Heart left ventricle (tissue), 16 donors: ENCODE measurements at regions not wholly inside any gene's neighbourhood (a gene's known extent, or its start where the extent isn't known, plus 50 kb on each side); places are given as distances from the start of the nearest gene placed in this dataset.

Experiments used
- ATAC-seq, 4 donors: fragments of 200-7000 bp; cut with Tn5 transposase; one replicate each; pipeline ENCODE4 v1.9.1; 2020 to 2022; ENCODE audit warnings: moderate library complexity in 4 of 4, mild to moderate bottlenecking in 3 of 4, moderate number of reproducible peaks in 1 of 4
- DNase-seq, 5 donors: peaks; one replicate each; pipeline ENCODE4 v3.0.0-alpha.2; 2020
- H3K27ac ChIP-seq, 12 donors: fragments of 200-600 bp; sonication (generic) in 4 of 12; one replicate each; pipeline versions ENCODE4 v1.5.0 to v1.8.0; 2016 to 2022; ENCODE audit warnings: mild to moderate bottlenecking in 2 of 12
- H3K27me3 ChIP-seq, 9 donors: fragments of 200-600 bp; sonication (generic) in 2 of 9; one replicate each; pipeline versions ENCODE4 v1.5.1 to v1.8.0; 2016 to 2022; ENCODE audit warnings: mild to moderate bottlenecking in 3 of 9
- H3K36me3 ChIP-seq, 9 donors: fragments of 200-600 bp; sonication (generic) in 2 of 9; one replicate each; pipeline versions ENCODE4 v1.5.0 to v1.8.0; 2018 to 2022; ENCODE audit warnings: mild to moderate bottlenecking in 2 of 9
- H3K4me1 ChIP-seq, 12 donors: fragments of 200-600 bp; sonication (generic) in 4 of 12; one replicate each; pipeline versions ENCODE4 v1.5.0 to v1.8.0; 2016 to 2022; ENCODE audit warnings: mild to moderate bottlenecking in 3 of 12
- H3K4me3 ChIP-seq, 12 donors: fragments of 200-600 bp; sonication (generic) in 4 of 12; one replicate each; pipeline versions ENCODE4 v1.5.0 to v1.8.0; 2017 to 2022; ENCODE audit warnings: mild to moderate bottlenecking in 9 of 12, moderate library complexity in 4 of 12
- H3K9me3 ChIP-seq, 12 donors: fragments of 200-600 bp; sonication (generic) in 4 of 12; one replicate each; pipeline versions ENCODE4 v1.5.0 to v1.8.0; 2016 to 2022; ENCODE audit warnings: mild to moderate bottlenecking in 1 of 12
- POLR2A ChIP-seq, 2 donors: fragments of 450-650 bp; IDR thresholded peaks; one replicate each; pipeline ENCODE4 v1.6.1; 2017; ENCODE audit warnings: antibody characterized with exemption in 2 of 2, mild to moderate bottlenecking in 2 of 2, moderate library complexity in 2 of 2
- WGBS, 4 donors: extraction: QIAGEN DNeasy Blood & Tissue Kit in 2 of 4; methylation state at CpG; one replicate each; pipeline versions ENCODE4 v1.1.5 to v1.1.7; 2013 to 2018; 5-methylcytosine and 5-hydroxymethylcytosine counted together
- intact Hi-C, 10 donors: fragments of 100-400 bp; cut with DNase I; formaldehyde crosslinking; loops; one replicate each; pipeline versions ENCODE4 v1.11.1 to v1.14.2; 2022
- TF ChIP-seq, protein P1 (sequence below), 12 donors: fragments of 200-600 bp; sonication (generic) in 4 of 12; IDR thresholded peaks; one replicate each; pipeline versions ENCODE4 v1.5.0 to v1.8.0; 2018 to 2022; ENCODE audit warnings: antibody characterized with exemption in 12 of 12, mild to moderate bottlenecking in 5 of 12
- donor health status: ischemic (EF 13 %, LVEDD 7.1; RV severe dilation, severe dysfunction).
- donor health status: healthy with polysubstance abuse.
- donor health status: DM: no; HTN: yes; CAD: no.
- donor health status: DM: no; HTN: no; CAD: no.
- donor health status: ischemic (EF 25% LVEDD 6.9; RV normal size, moderate dysfunction).
- donor health status: ischemic (EF 25% LVEDD 5.7; RV mildly dilated, moderate dysfunction).
- donor health status: healthy.
- donor health status: DM: yes; HTN: yes; CAD: no.
- donor health status: ischemic (EF 35%, LVEDD 5.7; RV mildly dilated, moderate dysfunction).
- donor health status: nonischemic (EF 11% LVEDD 7.7; RV severe dilation, severe dysfunction).
- donor health status: DM: yes; HTN: yes; CAD: no.
- donor health status: PGD.
- donor health status: ischemic (EF 29% LVEDD 5.4; RV normal size, mild dysfunction).
- donor health status: nonischemic (EF 23%, LVEDD 6.1; RV moderate dilation, normal function).

DNA sequence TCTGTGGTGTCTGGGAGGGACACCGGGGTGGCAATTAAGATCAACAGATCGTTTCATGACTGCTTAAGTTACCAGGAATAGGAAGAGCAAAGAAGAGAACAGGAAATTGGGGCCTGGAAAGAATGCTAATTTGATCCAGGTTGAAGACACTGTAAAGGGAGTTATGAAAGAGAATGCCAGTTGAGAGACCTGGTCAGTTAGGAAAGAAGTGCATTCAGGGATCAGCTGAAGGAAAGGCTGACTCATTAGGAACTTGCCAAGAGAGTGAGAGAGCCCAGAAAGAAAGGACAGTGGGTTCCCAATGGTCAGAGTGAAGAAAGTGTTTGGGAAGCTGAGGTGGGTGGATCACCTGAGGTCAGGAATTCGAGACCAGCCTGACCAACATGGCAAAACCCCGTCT, 119.6 kb downstream of the UBE2U start:
- no peak for ATAC-seq
- Histone ChIP-seq H3K9me3 (no peaks in the 10 kb centered on the region), H3K4me3 (no peak overlapping the region), H3K36me3 (no peaks in the 10 kb centered on the region), H3K4me1 (peaks cover 0 to 7% (median 0%) of the 10 kb centered on the region in 12 donors), H3K27me3 (no peaks in the 10 kb centered on the region), H3K27ac (no peak overlapping the region)
- no peak for DNase-seq
- 78 to 88% (median 86%) methylated on average over 4 of the region's 4 CpGs for WGBS, 4 donors
- TF ChIP-seq, protein P1, sequence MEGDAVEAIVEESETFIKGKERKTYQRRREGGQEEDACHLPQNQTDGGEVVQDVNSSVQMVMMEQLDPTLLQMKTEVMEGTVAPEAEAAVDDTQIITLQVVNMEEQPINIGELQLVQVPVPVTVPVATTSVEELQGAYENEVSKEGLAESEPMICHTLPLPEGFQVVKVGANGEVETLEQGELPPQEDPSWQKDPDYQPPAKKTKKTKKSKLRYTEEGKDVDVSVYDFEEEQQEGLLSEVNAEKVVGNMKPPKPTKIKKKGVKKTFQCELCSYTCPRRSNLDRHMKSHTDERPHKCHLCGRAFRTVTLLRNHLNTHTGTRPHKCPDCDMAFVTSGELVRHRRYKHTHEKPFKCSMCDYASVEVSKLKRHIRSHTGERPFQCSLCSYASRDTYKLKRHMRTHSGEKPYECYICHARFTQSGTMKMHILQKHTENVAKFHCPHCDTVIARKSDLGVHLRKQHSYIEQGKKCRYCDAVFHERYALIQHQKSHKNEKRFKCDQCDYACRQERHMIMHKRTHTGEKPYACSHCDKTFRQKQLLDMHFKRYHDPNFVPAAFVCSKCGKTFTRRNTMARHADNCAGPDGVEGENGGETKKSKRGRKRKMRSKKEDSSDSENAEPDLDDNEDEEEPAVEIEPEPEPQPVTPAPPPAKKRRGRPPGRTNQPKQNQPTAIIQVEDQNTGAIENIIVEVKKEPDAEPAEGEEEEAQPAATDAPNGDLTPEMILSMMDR (IDR thresholded peaks at IDR 0.05): no peak
- no peak for TF ChIP-seq POLR2A (IDR thresholded peaks at IDR 0.05)
- intact Hi-C loops: no loop called here

GRCh38 chr1:64323882-64324281, 120.5 kb downstream of the UBE2U start:
- DNase-seq: no peak
- Histone ChIP-seq H3K36me3 (no peaks in the 10 kb centered on the region), H3K9me3 (no peaks in the 10 kb centered on the region), H3K4me1 (peaks cover 0 to 7% (median 0%) of the 10 kb centered on the region in 12 donors), H3K27me3 (no peaks in the 10 kb centered on the region), H3K4me3 (no peak overlapping the region), H3K27ac (no peak overlapping the region)
- no peak for ATAC-seq
- WGBS, 4 donors: 76 to 89% (median 85%) methylated on average over 4 of the region's 4 CpGs
- intact Hi-C loops: loop anchor here in 1 of 10 donors (2.0 kb wide), 1 partner anchor 33 kb away; no protein-coding TSS in a partner anchor
- TF ChIP-seq, protein P1 (IDR thresholded peaks at IDR 0.05): no peak
- no peak for TF ChIP-seq POLR2A (IDR thresholded peaks at IDR 0.05)

GRCh38 chr1:64325856-64326255, 122.4 kb downstream of the UBE2U start:
- intact Hi-C loops: loop anchor here in 1 of 10 donors (2.0 kb wide), 1 partner anchor 31 kb away; no protein-coding TSS in a partner anchor
- Histone ChIP-seq H3K4me3 (no peak overlapping the region), H3K9me3 (no peaks in the 10 kb centered on the region), H3K4me1 (peaks cover 0 to 7% (median 0%) of the 10 kb centered on the region in 12 donors), H3K27me3 (no peaks in the 10 kb centered on the region), H3K36me3 (no peaks in the 10 kb centered on the region), H3K27ac (no peak overlapping the region)
- no peak for DNase-seq
- 70 to 80% (median 74%) methylated on average over 5 of the region's 5 CpGs for WGBS, 4 donors
- ATAC-seq: no peak
- TF ChIP-seq, protein P1 (IDR thresholded peaks at IDR 0.05): no peak
- no peak for TF ChIP-seq POLR2A (IDR thresholded peaks at IDR 0.05)

- TF ChIP-seq, protein P1 (IDR thresholded peaks at IDR 0.05): no peak
- no peak for TF ChIP-seq POLR2A (IDR thresholded peaks at IDR 0.05)
- Histone ChIP-seq H3K9me3 (no peaks in the 10 kb centered on the region), H3K36me3 (no peaks in the 10 kb centered on the region), H3K4me1 (peaks cover 0 to 7% (median 0%) of the 10 kb centered on the region in 12 donors), H3K27ac (no peak overlapping the region), H3K27me3 (no peaks in the 10 kb centered on the region), H3K4me3 (no peak overlapping the region)
- 56 to 84% (median 74%) methylated on average over 2 of the region's 2 CpGs for WGBS, 4 donors
- DNase-seq: peak in 1 of 5 donors; percentile 23
- intact Hi-C loops: no loop called here
- no peak for ATAC-seq
Measured at GRCh38 chr1:64327119-64327518, 123.7 kb downstream of the UBE2U start.
